AG04449 (cell line): ENCODE measurements at regions not wholly inside any gene's neighbourhood (a gene's known extent, or its start where the extent isn't known, plus 50 kb on each side); places are given as distances from the start of the nearest gene placed in this dataset.

Experiments
- CTCF ChIA-PET: fragments of 350-600 bp; formaldehyde crosslinking; extraction: SDS; loops from one replicate; lab custom pipeline; 2021; ENCODE audit warnings: antibody characterized with exemption; lab: Yijun Ruan, JAX
- POLR2A ChIA-PET: fragments of 400-600, 350-600 bp; formaldehyde crosslinking; extraction: SDS; loops from one replicate; lab custom pipeline; 2020; ENCODE audit warnings: antibody characterized with exemption, inconsistent platforms; lab: Yijun Ruan, JAX
- DNase-seq: peaks from one replicate; pipeline ENCODE4 v3.0.0-alpha.2; 2010; ENCODE audit warnings: low read depth, low spot score
- H3K4me3 ChIP-seq: 2 replicates; pipeline ENCODE4 v1.5.1; 2011; ENCODE audit warnings: low read depth, mild to moderate bottlenecking, control low read depth, low read length
- CTCF ChIP-seq: IDR thresholded peaks from one replicate; pipeline ENCODE4 v1.5.1; 2011; ENCODE audit warnings: mild to moderate bottlenecking, moderate library complexity, low read length, control low read depth, inconsistent platforms; ENCODE audit not compliant: insufficient read depth; ENCODE audit errors: missing control alignments

- POLR2A ChIA-PET, result no interaction called here
- CTCF ChIA-PET, result no interaction called here
- DNase-seq, result no peak
- no peak overlapping the region for H3K4me3 ChIP-seq
- TF ChIP-seq CTCF, result no peak
Observed at GRCh38 chr1:104468282-104468681, 718.6 kb downstream of the AMY1C start.

- ChIA-PET CTCF (no interaction called here), POLR2A (no interaction called here)
- no peak overlapping the region for H3K4me3 ChIP-seq
- no peak for TF ChIP-seq CTCF
- DNase-seq, result no peak
Observed at GRCh38 chr1:104476126-104476525, 726.4 kb downstream of the AMY1C start.

GRCh38 chr1:104488296-104489015 is 738.8 kb downstream of the AMY1C start:
- TF ChIP-seq CTCF, result no peak
- no peak for DNase-seq
- POLR2A ChIA-PET, result no interaction called here
- CTCF ChIA-PET, result no interaction called here
- no peak overlapping the region for H3K4me3 ChIP-seq

GRCh38 chr1:104526158-104526795 is 776.6 kb downstream of the AMY1C start:
- CTCF ChIA-PET, result no interaction called here
- TF ChIP-seq CTCF, result no peak
- POLR2A ChIA-PET, result no interaction called here
- H3K4me3 ChIP-seq, result no peak overlapping the region
- no peak for DNase-seq

- no peak overlapping the region for H3K4me3 ChIP-seq
- TF ChIP-seq CTCF, result no peak
- DNase-seq, result no peak
- POLR2A ChIA-PET, result no interaction called here
- CTCF ChIA-PET, result no interaction called here
Observed at GRCh38 chr1:104531990-104532389, 782.3 kb downstream of the AMY1C start.

- CTCF ChIA-PET, result no interaction called here
- H3K4me3 ChIP-seq, result no peak overlapping the region
- DNase-seq, result no peak
- POLR2A ChIA-PET, result no interaction called here
- no peak for TF ChIP-seq CTCF
Observed at GRCh38 chr1:104574620-104575019, 824.9 kb downstream of the AMY1C start.
